Fibroblast of the aortic adventitia (primary cell): ENCODE measurements at regions not wholly inside any gene's neighbourhood (a gene's known extent, or its start where the extent isn't known, plus 50 kb on each side); places are given as distances from the start of the nearest gene placed in this dataset.

ENCODE experiments used
- DNase-seq: peaks from one replicate; pipeline ENCODE4 v3.0.0-alpha.2; 2010; ENCODE audit warnings: low read depth
- H3K4me3 ChIP-seq: 2 replicates; pipeline ENCODE4 v1.5.1; 2011; ENCODE audit warnings: low read depth, mild to moderate bottlenecking, control low read depth, low read length, moderate library complexity
- TF ChIP-seq, protein P1 (sequence below): IDR thresholded peaks from 2 replicates; pipeline ENCODE4 v1.5.1; 2011; ENCODE audit warnings: mild to moderate bottlenecking, low read length, control low read depth, inconsistent platforms; ENCODE audit not compliant: insufficient read depth

DNA sequence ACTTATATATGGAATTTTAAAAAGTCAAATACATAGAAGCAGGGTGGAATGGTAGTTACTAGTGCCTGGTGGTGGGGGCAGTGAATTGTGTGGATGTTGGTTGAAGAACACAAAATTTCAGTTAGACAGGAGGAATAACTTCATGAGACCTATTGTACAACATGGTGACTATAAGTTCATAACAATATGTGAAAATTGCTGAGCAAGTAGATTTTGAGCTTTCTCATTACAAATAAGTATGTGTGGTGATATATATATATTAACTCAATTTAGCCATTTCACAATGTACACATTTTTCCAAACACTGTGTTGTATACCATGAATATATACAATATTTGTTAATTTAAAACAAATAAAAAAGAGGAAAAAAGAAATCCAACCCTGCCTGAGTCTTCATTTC is 641.1 kb downstream of the DIAPH3 start:
- no peak overlapping the region for H3K4me3 ChIP-seq
- no peak for DNase-seq
- TF ChIP-seq, protein P1, sequence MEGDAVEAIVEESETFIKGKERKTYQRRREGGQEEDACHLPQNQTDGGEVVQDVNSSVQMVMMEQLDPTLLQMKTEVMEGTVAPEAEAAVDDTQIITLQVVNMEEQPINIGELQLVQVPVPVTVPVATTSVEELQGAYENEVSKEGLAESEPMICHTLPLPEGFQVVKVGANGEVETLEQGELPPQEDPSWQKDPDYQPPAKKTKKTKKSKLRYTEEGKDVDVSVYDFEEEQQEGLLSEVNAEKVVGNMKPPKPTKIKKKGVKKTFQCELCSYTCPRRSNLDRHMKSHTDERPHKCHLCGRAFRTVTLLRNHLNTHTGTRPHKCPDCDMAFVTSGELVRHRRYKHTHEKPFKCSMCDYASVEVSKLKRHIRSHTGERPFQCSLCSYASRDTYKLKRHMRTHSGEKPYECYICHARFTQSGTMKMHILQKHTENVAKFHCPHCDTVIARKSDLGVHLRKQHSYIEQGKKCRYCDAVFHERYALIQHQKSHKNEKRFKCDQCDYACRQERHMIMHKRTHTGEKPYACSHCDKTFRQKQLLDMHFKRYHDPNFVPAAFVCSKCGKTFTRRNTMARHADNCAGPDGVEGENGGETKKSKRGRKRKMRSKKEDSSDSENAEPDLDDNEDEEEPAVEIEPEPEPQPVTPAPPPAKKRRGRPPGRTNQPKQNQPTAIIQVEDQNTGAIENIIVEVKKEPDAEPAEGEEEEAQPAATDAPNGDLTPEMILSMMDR = no peak

DNA sequence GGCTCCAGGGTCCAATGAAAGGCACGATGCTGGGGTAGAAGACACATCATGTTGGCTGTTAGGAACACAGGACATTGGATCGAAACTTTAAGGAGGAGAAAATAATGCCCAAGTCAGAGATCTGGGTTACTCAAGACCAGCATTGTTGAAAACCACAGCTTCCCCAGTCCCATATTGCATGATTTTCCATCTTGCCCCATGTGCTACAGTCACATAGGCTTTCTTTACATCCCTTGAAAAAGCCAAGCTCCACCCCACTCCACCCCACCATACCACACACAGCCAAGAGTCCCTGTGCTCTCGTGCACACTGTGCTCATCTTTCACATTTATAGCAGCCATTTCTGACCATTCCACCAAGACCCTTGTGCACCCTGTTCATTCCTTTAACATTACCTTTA is 636.2 kb downstream of the DIAPH3 start:
- H3K4me3 ChIP-seq = no peak overlapping the region
- TF ChIP-seq, protein P1 = no peak
- DNase-seq = no peak

DNA sequence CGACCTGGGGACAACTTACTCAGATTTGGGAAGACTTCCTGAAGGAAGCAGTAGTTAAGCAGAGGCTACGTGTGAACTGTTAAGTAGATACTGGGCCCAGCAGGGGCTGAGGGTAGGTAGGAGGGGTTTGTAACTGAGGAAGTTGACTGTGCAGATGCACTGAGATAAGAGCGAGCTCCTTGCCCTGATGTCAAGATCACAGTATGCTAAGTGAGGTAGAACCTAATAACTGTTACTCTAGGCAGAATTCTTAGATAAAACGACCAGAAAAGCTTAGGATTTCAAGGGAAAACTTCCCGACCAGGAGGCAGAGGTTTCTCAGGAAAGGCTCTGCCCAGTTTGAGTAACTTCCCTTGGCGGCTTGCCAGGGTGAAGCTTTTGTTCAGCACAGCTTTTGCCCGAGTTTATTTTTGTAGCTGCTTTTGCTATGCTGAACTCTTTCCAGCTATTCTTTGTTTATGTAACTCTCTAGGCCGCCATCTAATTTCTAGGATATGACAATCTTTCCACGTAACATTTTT is 632.1 kb downstream of the DIAPH3 start:
- H3K4me3 ChIP-seq = no peak overlapping the region
- DNase-seq = peak; percentile 83
- TF ChIP-seq, protein P1 = no peak

DNA sequence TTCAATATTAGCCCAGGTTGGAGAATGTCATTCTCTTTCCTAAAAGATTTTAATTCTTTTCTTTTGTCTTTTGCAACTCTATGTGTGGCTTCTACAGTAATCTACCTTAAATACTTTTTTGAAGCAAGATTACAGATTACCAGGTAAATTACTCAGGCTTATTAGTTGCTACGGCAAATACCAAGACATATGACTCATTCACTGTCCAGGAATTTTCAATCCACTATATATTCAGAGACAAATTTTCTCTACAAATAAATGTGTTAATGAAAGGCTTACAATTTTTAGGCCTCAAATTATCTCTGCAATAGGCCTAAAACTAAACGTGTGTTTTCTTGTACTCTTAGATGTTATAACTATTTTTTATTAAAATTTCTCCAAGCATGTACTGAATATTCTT is 631.3 kb downstream of the DIAPH3 start:
- H3K4me3 ChIP-seq = no peak overlapping the region
- TF ChIP-seq, protein P1 = no peak
- DNase-seq = no peak

DNA sequence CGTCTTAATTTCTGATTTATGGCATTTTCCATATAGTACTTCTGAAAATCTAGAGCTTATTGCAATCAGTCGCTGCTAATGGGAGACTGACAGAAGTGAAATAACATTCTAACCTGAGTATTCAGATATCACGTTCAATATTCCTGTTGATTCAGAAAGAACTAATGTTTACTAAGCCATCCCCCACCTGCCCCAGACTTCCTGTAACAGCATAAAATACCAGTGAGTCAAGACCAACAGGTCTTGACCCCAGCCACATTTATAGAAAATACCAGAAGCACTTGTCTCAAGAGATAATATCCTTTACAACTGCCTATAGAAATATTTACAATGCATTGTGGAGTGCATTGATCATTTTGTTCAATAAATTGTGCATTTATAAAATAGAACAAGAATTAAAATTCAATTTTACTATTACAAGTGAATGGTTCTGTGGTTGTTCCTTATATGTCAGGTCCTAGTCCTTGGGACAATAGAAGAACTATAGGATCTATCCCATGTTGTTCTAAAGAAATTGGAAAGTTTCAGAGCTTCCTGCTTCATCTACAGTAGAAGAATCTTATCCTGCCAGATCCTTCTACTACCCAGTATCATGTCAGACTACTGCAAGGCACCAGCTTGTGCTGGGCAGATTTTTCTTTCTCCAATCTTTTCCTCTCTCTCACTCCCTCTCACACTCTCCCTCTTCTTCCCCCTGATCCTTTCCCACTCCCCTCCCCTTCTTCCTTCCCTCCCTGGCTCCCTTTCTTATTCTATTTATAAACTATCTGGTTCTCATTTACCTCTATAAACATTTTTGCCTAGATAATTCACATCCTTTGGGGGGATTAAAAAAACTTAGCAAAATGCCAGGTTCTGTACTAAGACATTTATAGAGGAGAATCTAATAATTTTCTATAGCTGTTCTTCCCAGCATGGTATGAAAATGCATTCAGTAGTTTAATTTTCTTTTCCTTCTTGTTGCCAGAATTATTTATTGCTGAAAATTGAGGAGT is 629.9 kb downstream of the DIAPH3 start:
- DNase-seq = no peak
- TF ChIP-seq, protein P1 = no peak
- no peak overlapping the region for H3K4me3 ChIP-seq

DNA sequence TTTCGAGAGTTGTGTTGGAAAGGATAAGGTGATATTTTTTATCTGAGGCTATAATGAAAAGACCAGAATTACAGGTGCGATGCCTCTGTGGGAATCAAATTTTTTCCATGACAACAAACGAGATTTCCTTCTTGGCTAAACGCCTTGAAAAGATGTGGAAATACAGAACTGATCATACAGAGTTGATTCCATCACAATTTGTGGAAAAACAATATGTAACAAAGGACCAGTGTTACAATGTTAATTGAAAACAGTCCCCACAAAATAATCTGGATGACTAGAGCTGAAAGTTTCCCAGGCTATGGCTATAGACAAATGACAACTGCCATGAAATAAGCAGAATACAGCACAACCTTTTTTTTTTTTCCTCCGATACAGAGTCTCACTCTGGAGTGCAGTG is 628.9 kb downstream of the DIAPH3 start:
- DNase-seq = no peak
- no peak overlapping the region for H3K4me3 ChIP-seq
- TF ChIP-seq, protein P1 = no peak
